ENCODE measurements at regions not wholly inside any gene's neighbourhood (a gene's known extent, or its start where the extent isn't known, plus 50 kb on each side); places are given as distances from the start of the nearest gene placed in this dataset.

DNA sequence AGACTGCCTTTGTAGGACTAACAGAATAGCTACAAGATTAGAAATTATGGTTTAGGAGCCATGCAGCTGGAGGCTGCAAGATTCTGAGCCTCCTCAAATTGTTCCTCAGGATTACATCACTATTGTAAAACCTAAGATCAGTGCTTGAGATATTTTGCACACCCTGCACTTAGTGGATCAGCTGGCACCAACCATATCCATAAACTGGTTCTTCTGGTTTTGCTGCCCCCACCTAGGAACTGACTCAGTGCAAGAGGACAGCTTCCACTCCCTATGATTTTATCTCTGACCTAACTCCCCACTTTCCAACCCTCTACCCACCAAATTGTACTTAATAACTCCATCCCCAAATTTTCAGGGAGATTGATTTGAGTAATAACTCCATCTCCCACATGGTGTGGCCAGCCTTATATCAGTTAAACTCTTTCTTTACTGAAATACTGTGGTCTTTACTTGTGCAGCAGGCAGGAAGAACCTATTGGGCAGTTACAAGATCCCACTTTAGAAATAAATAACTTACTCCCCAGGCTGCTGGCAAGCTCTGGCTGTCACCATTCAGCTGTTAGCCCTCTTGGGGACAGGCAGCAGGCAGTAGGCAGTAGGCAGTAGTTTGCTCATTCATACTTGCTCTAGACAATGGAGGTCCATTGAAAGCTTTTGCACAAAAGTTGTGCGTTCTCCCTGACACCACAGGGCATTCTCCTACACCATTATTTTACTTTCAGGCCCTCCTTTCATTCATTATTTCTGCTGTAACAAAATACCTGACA is 119.0 kb downstream of the SLC17A6 start:
- TF ChIP-seq, protein P1, sequence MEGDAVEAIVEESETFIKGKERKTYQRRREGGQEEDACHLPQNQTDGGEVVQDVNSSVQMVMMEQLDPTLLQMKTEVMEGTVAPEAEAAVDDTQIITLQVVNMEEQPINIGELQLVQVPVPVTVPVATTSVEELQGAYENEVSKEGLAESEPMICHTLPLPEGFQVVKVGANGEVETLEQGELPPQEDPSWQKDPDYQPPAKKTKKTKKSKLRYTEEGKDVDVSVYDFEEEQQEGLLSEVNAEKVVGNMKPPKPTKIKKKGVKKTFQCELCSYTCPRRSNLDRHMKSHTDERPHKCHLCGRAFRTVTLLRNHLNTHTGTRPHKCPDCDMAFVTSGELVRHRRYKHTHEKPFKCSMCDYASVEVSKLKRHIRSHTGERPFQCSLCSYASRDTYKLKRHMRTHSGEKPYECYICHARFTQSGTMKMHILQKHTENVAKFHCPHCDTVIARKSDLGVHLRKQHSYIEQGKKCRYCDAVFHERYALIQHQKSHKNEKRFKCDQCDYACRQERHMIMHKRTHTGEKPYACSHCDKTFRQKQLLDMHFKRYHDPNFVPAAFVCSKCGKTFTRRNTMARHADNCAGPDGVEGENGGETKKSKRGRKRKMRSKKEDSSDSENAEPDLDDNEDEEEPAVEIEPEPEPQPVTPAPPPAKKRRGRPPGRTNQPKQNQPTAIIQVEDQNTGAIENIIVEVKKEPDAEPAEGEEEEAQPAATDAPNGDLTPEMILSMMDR (IDR thresholded peaks at IDR 0.05), result no peak
- no peak for TF ChIP-seq POLR2A (IDR thresholded peaks at IDR 0.05; ENCODE audit: low read depth)
- no peak for TF ChIP-seq POLR2AphosphoS5 (IDR thresholded peaks at IDR 0.05)
- TF ChIP-seq EP300 (IDR thresholded peaks at IDR 0.05), result no peak
